ENCODE measurements at regions not wholly inside any gene's neighbourhood (a gene's known extent, or its start where the extent isn't known, plus 50 kb on each side); places are given as distances from the start of the nearest gene placed in this dataset.

DNA sequence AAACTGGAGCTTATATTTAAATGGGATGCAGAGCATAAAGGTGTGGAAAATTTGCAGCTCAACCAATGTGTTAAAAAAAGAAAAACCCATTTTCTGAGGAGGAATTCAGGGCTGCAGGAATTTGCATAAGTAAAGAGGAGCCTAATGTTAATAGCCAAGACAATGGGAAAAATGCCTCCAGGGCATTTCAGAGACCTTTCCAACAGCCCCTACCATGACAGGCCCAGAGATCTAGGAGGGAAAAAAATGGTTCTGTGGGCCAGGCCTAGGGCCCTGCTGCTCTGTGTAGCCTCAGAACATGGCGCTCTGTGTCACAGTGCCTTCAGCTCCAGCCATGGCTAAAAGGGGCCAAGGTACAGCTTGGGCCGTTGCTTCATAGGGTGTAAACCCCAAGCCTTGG lies 719.7 kb upstream of the ACVR2A start:
- no peak for DNase-seq (ENCODE audit: low spot score)

DNA sequence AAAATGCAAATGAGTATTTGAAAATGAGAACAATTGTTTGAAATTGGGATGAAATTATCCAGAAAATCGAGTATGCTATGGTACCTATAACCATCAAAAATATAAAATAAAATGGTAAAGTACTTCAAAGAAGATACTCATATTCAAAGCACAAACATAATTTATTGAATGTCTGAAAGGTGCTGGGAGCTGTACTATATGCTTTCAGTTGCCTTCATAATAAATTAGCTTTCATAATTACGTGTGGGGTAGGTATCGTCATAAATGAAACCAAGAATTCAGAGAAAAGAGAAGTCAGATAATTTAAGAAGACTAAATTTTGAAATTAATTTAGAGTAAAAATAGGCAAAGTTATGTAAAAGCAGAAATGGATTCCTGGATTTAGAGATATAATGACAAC lies 721.9 kb upstream of the ACVR2A start:
- DNase-seq (ENCODE audit: low spot score), result no peak

- DNase-seq (ENCODE audit: low spot score), result no peak
These were observed 733.9 kb upstream of the ACVR2A start for GRCh38 chr2:147110962-147111361.

DNA sequence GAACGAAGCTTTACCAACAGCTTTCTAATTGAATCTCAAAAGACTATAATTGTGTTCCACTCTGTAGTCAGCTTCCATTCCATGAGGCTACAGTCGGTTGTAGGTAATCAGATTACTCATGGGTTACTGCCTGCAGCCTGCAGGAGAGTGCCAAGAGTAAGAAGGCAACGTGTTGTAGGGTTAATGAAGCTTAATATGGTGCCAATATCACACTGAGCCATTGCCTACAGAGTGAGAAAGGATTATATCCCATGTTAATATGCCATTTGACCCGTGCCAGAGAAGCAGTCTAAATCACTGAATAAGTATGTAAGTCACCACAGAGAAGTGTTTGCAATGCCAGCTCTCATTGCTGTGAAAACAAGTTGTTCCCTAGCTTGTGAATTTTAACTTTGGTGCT lies 734.5 kb upstream of the ACVR2A start:
- DNase-seq (ENCODE audit: low spot score), result no peak

DNA sequence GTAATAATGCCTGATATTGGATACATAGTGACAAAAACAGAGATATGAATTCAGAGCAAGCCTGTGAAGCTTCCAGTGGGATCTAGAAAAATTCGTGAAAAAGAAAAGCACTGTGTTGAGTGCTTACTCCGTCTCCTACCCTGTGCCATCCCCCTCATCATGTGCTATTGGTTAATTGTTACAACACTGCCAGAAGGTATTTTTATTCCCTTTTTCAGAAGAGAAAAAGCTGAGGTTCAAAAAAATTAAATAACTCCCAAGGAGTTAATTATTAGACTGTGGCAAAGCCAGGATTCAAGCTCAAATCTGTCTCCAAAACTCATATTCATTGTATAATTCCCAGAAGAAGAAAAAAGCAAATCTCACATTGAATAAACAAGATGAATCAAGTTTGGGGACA lies 735.5 kb upstream of the ACVR2A start:
- no peak for DNase-seq (ENCODE audit: low spot score)

GRCh38 chr2:147108548-147108947 lies 736.3 kb upstream of the ACVR2A start:
- no peak for DNase-seq (ENCODE audit: low spot score)

GRCh38 chr2:147101941-147102790 lies 742.7 kb upstream of the ACVR2A start:
- DNase-seq (ENCODE audit: low spot score), result no peak

- no peak for DNase-seq (ENCODE audit: low spot score)
These were observed 744.3 kb upstream of the ACVR2A start for GRCh38 chr2:147100406-147101035.

- no peak for DNase-seq (ENCODE audit: low spot score)
These were observed 745.0 kb upstream of the ACVR2A start for GRCh38 chr2:147099845-147100244.

DNA sequence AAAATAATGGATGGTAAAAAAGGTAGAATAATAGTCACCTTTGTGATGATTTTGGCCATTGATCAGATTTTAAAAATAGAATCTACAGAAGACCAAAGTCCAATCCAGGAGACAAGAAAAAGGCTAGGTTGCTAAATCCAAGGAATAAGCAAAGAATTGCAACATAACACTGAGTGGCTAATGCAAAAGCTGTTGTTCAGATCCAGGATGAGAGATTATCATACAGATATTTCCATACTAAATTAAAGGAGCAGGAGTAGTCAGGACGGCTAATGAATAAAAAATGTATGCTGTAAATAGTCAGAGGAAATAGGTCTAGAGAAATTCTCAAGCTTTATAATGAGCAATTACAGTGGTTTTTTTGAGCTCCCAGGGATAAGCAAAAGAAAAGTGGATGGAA lies 745.9 kb upstream of the ACVR2A start:
- no peak for DNase-seq (ENCODE audit: low spot score)

DNA sequence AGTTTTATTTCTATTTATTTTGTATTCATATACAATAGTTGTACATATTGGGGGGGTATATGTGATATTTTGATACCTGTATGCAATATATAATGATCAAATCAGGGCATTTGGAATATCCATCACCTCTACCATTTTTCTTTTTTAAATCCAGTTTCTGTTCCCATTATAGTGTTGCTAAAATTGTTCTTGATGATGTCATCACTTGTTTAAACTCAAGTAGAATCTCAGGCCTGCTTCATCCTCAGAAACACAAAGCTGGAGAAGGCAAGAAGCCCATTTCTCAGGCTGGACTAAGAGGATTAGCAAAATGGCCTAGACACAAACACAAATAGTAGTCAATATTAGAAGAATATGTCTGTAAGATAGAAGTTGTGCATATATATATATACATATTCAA lies 747.1 kb upstream of the ACVR2A start:
- no peak for DNase-seq (ENCODE audit: low spot score)

DNA sequence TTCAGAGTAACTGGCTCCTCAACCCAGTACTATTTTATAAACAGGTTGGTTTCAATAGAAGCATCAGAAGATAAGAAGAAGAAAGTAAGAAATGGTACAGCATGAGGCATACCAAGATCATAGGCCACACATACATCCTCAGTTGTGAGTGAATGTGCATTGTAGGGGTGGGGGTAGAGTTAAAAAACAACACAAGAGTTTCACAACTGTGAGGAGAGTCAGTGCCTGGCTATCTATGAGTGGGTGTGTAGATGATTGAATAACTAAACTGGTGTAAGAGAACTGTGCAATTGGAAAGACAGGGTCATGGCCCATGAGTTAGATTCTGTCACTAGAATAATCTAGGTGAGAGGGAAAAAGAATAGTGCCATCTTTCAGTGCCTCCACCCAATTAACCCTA lies 748.2 kb upstream of the ACVR2A start:
- no peak for DNase-seq (ENCODE audit: low spot score)

GRCh38 chr2:147095376-147095775 lies 749.5 kb upstream of the ACVR2A start:
- DNase-seq (ENCODE audit: low spot score), result no peak

GRCh38 chr2:147094077-147094476 lies 750.8 kb upstream of the ACVR2A start:
- no peak for DNase-seq (ENCODE audit: low spot score)

- no peak for DNase-seq (ENCODE audit: low spot score)
These were observed 752.6 kb upstream of the ACVR2A start for GRCh38 chr2:147092266-147092665.

DNA sequence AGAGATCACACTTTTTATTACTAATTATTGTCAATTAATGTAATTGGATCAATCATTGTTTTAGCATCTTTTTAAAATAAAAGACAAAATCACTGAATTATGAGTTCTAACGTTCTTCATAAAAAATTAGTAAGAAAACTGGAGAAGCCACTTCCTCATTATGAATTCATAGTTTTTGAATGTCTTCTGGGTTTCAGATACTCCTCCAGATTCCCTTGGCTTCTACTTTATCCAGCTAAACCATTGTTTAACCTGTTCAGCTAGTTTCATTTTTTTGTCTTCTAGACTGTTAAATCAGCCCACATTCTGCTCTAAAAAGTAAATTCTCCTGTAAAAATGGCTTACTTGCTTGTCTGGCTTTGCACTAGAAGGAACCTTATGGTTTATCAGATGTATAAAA lies 753.4 kb upstream of the ACVR2A start:
- DNase-seq (ENCODE audit: low spot score), result no peak

- DNase-seq (ENCODE audit: low spot score), result no peak
These were observed 756.0 kb upstream of the ACVR2A start for GRCh38 chr2:147088871-147089270.

GRCh38 chr2:147086715-147087114 lies 758.1 kb upstream of the ACVR2A start:
- DNase-seq (ENCODE audit: low spot score), result no peak

GRCh38 chr2:147083664-147084063 lies 761.2 kb upstream of the ACVR2A start:
- DNase-seq (ENCODE audit: low spot score), result no peak

DNA sequence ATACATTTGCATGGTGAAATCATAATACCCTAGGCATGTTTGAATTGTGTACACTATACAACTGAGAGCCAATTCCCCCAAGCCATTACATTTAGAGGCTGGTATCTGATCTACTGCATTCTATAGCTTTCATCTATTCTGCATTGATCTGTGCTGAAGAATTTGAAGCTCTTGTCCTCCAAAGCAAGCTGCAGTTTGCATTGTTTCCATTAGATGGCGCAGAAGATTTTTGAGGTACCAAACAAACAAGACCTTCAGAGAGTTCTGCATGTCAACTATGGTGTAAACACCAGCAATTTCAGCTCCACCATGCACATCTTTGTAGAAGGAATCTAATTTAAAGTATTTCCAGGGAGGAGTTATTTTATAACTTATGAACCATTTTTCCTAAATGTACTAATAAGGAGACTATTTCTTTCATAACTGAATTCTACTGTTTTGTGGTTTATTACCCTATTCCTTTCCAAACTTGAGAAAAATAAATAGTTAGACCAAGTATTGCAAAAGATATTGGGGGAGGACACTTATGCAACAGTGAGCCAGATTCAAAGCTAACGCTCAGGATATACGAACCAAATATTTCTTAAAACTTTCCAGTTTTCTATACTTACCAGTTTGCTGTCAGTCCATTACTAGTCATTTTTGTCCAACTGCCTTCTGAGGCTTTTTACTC lies 761.8 kb upstream of the ACVR2A start:
- DNase-seq (ENCODE audit: low spot score), result peak; percentile 29

GRCh38 chr2:147081831-147082230 lies 763.0 kb upstream of the ACVR2A start:
- no peak for DNase-seq (ENCODE audit: low spot score)

- DNase-seq (ENCODE audit: low spot score), result no peak
These were observed 768.2 kb upstream of the ACVR2A start for GRCh38 chr2:147076634-147077033.

DNA sequence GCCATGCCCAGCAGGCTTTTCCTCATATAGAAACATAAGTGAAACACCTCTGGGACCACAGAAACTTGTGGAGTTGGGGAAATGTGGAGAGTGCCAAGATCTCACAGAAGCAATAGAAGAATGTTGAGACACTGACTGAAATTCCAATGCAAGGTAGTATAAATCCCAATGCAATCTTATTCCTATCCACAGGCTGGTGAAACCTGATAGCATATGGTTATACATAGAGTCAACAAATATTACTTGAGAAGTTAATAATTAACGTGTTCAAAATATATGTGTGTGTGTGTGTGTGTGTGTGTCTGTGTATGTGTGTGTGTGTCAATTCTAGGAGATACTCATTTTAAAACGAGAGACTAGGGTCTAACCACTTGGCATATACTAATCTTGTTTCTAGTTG lies 776.8 kb upstream of the ACVR2A start:
- DNase-seq (ENCODE audit: low spot score), result no peak

Measured in hematopoietic multipotent progenitor cell treated with erythropoietin and hydrocortisone succinate and interleukin-3 and kit ligand, for 15 days (in vitro differentiated cells).